NCI-H1436 treated with DMSO at 0.1 percent for 48 hours (cell line): ENCODE measurements at regions not wholly inside any gene's neighbourhood (a gene's known extent, or its start where the extent isn't known, plus 50 kb on each side); places are given as distances from the start of the nearest gene placed in this dataset.
A peak's percentile ranks its signal among the peaks of the same experiment; 100 is the strongest.
"Not testable (repeated sequence)": the region's sequence is repeated elsewhere in the genome, so short reads cannot be mapped to it uniquely, and the experiment has no call there.

Source experiments
- DNase-seq: peaks from one replicate; lab custom pipeline; 2025; lab: John Stamatoyannopoulos, UW

- DNase-seq: no peak
These were observed 447.3 kb upstream of the NRP1 start for GRCh38 chr10:33781606-33782395.

DNA sequence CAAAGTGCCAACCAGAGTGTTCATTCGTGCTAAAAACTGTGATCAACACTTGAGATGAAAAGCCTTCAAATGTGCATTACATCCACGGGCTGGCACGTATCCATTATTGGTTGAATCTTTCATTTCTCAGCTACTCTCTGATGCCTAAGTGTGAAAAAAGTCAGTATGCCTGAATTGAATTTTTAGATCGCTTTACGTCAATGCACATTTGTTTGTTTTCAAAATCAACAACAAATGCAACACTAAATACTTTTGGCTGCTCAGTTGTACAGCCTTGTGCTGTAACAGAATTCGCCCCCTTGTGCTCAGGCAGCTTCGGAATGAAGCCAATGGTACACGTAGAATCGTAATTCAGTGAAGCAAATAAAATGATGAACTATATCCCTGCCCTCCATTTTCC lies 446.5 kb upstream of the NRP1 start:
- no peak for DNase-seq

DNA sequence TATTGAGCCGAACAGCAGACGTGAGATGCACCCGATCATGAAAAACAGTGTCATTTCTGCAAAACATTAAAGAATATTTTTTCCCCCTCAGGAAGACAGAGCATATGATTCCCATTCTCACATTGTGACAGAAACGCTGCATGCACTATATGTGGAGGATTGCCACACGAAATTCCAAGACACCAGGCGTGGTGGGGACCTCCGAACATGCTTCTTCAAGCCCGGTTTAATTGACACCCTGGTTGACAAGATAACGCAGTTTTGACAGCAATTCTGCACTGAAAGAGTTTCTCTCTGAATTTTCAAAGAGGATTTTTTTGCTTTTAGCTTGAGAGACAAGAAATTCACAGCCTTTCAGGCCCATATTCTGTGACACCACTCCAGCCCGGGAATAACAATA lies 442.8 kb upstream of the NRP1 start:
- no peak for DNase-seq

DNA sequence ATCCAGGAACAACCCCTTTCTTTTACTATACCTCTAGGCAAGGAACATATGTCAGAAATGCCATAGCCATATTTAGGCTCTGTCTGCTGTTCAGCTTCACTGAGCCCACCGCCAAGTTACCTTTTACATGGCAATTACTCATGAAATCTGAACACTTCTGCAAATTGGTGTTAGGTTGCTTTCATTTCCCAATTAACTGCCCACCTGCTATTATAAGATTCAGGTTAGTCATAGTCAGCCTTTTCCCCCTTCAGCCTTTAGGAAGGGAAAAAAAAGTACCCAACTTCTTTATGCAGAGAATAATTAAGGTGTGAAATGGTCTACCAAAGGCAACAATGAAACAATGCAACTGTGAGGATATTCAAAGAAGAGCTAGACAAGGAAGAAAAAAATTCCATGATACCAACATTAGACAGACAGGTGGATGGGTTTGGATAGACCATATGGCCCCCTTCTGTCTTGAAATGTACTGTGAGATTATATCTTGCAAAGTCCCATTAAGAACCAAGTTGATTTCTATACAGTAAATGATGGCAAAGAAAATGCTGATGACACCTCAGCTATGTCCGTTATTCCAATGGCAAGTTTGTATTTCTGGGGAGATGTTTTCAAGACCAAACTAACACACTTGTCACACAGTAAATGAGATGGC lies 442.1 kb upstream of the NRP1 start:
- DNase-seq: peak; percentile 2

- DNase-seq: no peak
These were observed 440.4 kb upstream of the NRP1 start for GRCh38 chr10:33774857-33775256.

DNA sequence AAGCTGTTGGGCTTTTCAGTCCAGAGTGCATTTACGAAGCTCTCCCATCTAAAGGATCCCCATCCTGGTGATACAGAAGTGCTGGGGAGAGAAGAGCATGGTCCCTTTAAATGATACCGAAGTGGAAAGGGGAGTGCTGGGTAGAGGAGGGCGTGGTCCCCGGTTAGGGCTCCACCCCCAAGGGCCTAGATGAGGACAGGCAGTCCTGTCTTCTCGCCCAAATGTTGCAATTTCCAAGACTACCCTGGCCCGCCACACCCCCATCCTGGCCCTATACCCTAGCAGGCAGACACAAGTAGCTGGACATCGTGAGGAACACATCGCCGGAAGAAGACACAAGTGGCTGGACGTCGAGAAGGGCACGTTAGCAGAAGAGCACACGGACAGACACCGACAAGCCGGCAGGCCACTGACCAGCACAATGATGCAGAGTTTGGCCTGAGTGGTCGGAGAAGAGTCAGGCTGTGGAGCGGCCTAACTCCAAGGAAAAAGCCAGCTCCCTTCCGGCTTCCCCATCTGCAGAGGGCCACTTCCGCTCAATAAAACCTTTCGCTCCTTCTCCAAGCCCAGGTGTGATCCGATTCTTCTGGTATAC lies 439.5 kb upstream of the NRP1 start:
- DNase-seq: no peak

GRCh38 chr10:33773253-33773573 lies 438.7 kb upstream of the NRP1 start:
- DNase-seq: no peak

DNA sequence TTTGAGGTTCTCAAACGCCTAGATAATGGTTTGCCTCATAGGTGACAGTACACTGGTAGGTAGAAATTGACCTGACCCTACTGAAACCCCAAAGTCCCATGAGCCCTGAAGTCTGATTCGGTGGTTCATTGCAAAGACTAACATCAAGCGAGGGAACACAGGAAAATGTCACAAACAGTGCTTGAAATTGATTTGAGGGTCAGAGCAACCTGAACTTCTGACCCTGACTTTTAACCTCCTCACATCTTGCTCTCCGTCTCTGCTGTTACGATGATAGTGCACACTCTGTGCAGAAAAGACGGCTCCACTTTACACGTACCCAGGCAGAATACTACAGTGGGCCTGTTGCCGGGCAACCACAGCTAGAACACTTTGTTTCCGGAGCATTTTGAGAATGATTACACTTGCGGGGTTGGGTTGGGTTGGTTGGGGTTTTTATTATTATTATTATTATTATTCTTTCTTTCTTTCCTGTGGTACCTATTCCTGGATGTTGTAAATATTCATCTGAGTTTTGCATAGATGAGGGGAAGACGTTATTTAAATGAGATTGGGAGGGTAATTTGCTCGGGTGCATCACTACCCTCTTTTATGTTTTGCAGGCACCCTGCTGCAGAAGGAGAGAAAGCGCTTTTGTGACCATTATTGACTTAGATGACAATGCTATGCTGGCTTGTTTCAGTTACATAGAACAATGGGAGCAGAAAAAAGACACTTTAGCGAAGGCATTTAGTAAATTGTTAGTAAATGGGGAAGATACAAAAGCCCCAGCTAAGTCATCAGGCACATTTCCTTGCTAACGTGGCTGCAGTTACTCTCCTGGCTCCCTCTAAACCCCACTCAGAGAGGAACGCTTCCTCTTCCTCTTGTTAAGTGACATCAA lies 438.1 kb upstream of the NRP1 start:
- DNase-seq: peak; percentile 7

DNA sequence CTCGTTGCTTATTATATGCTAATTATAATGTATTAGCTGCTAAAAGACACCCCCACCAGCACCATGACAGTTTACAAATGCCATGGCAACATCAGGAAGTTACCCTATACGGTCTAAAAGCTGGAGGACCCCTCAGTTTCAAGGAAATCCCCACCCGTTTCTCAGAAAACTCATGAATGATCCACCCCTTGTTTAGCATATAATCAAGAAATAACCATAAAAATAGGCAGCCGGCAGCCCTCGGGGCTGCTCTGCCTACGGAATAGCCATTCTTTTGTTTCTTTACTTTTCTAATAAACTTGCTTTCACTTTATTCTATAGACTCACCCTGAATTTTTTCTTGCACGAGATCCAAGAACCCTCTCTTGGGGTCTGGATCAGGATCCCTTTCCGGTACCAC lies 437.4 kb upstream of the NRP1 start:
- not testable (repeated sequence) for DNase-seq

- DNase-seq: no peak
These were observed 430.3 kb upstream of the NRP1 start for GRCh38 chr10:33764694-33765185.

DNA sequence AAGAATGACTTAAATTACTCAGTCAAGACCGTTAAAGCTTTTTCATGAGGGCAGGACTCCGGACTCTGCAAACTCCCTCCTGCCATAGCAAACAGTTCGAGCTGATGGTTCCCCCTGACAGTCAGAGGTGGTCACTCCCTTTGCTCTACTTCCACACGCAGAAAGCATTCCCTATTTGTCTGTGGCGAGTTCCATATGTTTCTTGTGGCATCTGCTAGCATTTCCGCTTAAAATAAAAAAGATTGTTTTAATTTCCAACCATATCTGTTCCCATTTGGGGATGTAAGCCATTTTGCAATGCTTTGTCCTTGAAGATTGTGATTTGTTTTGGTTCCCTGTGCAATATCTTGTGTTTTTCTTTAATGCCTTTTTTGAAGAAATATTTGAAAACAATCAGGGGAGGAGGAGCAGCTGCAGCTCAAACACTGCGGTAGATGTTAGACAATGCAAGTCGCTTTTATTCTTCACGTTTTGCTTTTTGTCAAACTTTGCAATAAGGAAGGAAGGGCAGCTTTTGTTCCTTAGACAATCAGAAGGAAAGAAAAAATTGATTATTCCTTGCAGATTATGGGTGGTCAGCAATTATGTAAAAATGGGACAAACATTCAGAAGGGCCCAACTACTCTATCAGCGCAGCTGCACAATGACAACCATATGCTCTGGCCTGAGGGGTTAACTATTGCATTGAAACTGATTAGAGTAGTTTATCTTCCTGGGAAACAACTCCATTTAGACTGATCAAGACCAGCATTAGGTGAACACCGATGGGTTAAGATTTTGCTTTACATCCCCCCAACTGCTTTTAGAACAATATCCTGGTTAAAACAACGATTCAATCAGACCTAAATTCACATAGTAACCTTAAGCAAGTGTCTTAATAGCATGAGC lies 425.8 kb upstream of the NRP1 start:
- DNase-seq: no peak

- no peak for DNase-seq
These were observed 424.7 kb upstream of the NRP1 start for GRCh38 chr10:33759191-33759590.

GRCh38 chr10:33758299-33758698 lies 423.8 kb upstream of the NRP1 start:
- no peak for DNase-seq

DNA sequence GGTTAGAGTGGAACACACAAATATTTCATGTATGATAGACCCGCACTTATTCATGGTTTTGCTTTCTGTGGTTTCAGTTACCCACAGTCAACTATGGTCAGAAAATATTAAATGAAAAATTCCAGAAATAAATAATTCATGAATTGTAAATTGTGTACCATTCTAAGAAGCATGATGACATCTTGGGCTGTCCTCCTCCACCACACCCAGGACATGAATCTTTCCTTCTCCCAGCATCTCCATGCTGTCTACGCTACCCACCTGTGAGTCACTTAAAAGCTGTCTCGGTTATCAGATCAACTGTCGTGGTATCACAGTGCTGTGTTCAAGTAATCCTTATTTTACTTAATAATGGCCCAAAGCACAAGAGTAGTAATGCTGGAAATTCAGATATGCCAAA lies 419.6 kb upstream of the NRP1 start:
- DNase-seq: no peak

- no peak for DNase-seq
These were observed 418.9 kb upstream of the NRP1 start for GRCh38 chr10:33753389-33753788.

DNA sequence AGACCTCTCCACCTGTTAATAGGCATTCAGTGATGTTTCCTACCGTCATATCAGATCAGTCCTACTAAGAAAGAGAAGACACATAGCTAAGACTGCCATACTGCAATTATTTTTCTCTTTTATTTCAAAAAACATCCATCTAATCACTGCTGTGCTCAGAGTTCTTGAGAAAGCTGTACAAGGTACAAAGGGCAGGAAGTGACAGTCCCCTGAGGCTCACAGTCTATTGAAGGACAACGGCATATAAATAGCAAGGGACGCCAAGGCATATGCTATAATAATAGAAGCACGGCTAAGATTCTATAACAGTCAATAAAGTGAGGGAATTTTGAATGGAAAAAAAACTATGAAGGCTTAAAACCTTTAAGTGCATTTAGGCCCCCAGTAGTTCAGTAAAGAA lies 415.3 kb upstream of the NRP1 start:
- no peak for DNase-seq

- DNase-seq: no peak
These were observed 414.7 kb upstream of the NRP1 start for GRCh38 chr10:33749067-33749735.

DNA sequence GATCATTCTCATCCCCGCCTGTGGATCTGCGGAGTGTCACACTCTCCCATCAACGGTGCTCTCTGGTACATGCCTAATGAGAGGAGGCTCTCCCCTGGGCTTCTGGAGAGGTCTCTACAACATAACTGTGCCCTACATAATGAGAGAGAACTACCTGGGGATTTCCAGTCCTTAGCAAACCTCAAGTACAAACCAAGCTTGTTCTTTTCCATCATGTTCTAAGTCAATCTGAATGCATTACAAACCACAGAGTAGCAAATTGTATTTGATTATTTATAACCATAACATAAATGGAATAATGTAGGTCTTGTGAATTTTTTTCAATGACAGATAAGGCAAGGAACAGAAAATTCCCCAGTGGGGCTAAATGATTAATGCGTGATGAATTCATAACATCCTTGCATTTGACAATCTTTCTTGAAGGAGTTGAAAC lies 412.4 kb upstream of the NRP1 start:
- DNase-seq: peak; percentile 71

DNA sequence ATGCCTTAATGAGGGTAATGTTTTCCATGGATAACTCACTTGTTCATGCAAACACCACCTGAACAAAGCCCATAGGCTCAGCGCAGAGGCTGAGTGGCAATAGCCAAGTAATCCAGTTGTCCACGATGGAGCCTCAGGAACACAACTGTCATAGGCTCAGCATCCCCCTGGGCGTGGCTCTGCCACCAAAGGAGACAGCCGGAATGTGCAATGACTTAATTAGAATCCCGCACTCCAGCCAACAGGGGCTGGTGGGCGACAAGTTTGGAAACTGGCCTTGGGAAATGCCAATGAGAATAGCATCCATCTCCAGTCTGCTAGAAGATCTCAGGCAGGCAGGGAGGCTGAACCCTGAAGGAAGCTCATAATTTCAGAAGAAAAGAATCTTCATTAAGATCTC lies 411.7 kb upstream of the NRP1 start:
- no peak for DNase-seq

GRCh38 chr10:33743429-33743857 lies 409.0 kb upstream of the NRP1 start:
- DNase-seq: no peak

DNA sequence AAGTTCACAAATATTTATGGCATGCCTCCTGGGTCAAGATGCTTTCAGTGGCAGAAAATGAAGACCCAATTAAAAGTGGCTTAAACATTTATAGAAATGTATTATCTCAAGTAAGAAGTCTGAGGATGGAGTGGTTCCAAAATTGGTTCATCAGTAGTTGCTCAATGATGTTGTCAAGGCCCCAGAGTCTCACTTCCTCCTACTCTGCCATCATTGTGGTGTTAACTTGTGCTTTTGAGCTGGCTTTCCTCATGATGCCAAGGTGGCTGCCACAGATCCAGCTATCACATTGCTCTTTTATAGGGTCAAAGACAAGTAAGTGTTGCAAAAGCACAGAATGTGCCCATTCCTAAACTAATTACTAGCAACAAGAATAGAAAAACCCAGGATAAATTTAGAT lies 404.6 kb upstream of the NRP1 start:
- DNase-seq: no peak
